Smooth muscle cell of the brain vasculature (primary cell): ENCODE measurements at regions not wholly inside any gene's neighbourhood (a gene's known extent, or its start where the extent isn't known, plus 50 kb on each side); places are given as distances from the start of the nearest gene placed in this dataset.
"Not testable (repeated sequence)": the region's sequence is repeated elsewhere in the genome, so short reads cannot be mapped to it uniquely, and the experiment has no call there.

ENCODE experiments used
- DNase-seq: peaks from one replicate; pipeline ENCODE4 v3.0.0-alpha.2; 2012; ENCODE audit warnings: low read depth, low spot score

GRCh38 chr2:12877761-12878160, 161.0 kb downstream of the TRIB2 start:
- DNase-seq, result no peak

- DNase-seq, result no peak
Measured at GRCh38 chr2:12879649-12880048, 162.9 kb downstream of the TRIB2 start.

- no peak for DNase-seq
Measured at GRCh38 chr2:12881952-12882351, 165.2 kb downstream of the TRIB2 start.

GRCh38 chr2:12882393-12882792, 165.7 kb downstream of the TRIB2 start:
- no peak for DNase-seq

GRCh38 chr2:12883906-12884305, 167.2 kb downstream of the TRIB2 start:
- DNase-seq, result no peak

GRCh38 chr2:12884713-12885282, 168.1 kb downstream of the TRIB2 start:
- DNase-seq, result peak; percentile 41

- DNase-seq, result no peak
Measured at GRCh38 chr2:12890066-12890465, 173.3 kb downstream of the TRIB2 start.

GRCh38 chr2:12890481-12890991, 173.8 kb downstream of the TRIB2 start:
- no peak for DNase-seq

DNA sequence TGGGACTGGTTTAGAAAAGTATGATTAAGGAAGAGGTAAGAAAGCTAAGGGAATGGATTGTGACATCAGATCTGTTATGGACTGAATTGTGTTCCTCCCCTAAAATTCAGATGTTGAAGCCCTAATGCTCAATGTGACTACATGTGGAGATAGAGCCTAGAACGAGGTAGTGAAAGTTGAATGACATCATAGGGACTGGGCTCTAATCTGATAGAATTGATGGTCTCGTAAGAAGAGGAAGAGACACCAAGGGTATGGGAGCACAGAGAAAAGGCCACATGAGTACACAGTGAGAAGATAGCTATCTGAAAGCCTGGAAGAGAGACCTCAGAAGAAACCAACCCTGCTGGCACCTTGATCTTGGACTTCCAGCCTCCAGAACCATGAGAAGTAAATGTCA, 178.3 kb downstream of the TRIB2 start:
- DNase-seq, result no peak

DNA sequence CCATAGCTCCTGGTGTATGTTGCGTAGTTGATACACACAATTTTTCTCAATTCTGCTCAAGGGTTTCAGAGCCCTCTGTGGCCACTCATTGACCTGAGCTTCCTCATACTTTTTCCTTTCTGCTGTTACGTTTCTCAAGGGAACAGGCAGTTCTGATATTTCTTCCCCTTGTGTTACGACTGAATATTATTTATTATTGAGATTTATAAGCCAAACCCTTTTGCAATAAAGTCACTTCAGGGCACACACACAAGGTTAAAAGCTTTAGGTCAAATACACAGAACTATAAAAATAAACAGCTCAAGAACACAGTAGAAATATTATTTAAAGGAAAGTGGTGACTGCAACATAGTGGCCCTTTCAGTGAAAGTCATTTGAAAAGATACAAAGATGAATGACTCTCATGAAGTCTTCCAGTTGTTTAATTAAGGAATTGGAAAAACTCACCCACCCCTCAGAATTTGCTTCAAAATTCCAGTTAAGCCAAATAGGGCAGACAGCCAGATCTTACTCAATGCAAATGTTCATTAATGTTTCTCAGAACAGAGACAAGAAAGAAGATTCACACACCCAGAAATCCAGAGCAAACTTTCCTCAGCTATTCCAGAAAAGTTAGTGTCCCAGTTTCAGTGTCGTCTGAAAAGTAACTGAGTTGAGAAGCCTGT, 179.7 kb downstream of the TRIB2 start:
- no peak for DNase-seq

- no peak for DNase-seq
Measured at GRCh38 chr2:12897181-12897580, 180.4 kb downstream of the TRIB2 start.

- no peak for DNase-seq
Measured at GRCh38 chr2:12903272-12903671, 186.5 kb downstream of the TRIB2 start.

GRCh38 chr2:12910431-12910830, 193.7 kb downstream of the TRIB2 start:
- DNase-seq, result no peak

GRCh38 chr2:12915787-12916186, 199.1 kb downstream of the TRIB2 start:
- DNase-seq, result no peak

GRCh38 chr2:12918138-12918834, 201.6 kb downstream of the TRIB2 start:
- no peak for DNase-seq

DNA sequence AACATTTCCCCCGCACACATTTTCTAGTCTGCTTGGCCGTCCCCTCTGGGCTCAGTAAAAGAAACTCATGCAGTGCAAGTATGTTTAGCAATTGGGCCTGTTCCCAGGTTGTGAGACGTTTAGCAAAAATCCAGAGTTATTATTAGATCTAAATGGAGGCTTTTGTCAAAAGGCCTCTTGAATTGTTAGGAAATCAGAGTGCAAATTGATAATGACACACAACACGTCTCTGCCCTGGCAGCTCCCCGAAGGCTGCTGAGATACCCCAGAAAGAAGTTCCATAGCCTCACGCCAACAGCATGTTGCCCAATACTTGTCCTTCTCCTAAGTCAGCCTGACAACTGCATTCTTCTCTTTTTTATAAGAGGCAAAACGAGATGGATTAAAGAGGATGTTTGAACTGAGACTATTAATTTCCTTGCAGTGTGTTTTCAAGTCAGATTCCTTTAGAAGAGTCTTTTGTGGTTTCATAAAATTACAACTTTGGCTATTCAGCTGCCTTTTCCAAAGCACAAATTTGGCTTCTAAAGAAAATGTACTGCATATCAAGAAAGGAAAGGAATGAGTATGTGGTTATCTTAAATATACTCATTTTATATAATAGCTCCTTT, 202.2 kb downstream of the TRIB2 start:
- no peak for DNase-seq

DNA sequence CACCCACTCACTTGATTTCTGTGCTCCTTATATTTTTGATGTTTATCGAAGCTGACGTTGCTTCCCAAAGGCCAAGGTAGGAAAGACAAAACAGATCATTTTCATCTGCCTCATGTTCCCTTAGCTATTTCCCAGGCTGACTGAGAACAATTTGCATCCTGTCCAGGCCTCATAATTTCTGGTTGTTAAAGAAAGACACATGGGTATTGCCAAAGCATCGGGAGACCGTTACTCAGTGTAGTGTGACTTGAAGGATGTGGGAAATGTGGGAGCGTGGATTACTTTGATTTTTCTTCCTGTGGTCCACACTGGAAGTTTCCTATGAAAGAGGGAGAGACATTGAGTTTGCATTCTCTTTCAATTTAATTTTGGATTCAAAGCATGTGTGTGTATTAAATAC, 204.6 kb downstream of the TRIB2 start:
- DNase-seq, result no peak

DNA sequence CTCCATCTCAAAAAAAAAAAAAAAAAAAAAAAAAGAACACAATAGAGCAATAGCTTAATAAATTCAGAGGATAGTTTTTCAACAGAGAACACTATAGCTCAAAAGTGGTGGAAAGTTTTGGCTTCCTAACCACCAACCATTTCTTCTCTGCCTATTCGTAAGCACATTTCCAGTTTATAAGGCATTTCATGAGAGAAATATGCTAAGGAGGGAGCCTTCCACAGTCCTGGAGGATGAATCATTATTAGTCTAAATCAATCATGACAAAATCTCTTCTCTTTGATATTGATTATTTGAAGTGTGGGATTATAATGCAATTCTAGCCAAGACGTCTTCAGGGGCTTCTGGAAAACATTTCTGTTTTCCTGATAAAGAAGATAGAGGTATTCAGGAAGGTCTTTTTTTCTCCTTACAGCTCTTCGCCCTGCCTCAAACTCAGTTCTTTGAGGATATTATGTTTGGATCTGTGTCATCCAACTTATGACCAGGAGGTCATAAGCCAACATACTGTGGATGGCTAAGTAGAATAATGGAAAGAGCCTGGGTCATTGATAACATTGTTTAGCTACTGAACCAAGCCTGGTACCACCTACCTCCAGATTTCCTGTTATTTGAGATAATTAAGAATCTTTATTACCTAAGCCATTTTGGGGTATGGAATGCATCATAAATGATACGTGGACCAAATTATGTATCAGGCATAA, 207.3 kb downstream of the TRIB2 start:
- no peak for DNase-seq

DNA sequence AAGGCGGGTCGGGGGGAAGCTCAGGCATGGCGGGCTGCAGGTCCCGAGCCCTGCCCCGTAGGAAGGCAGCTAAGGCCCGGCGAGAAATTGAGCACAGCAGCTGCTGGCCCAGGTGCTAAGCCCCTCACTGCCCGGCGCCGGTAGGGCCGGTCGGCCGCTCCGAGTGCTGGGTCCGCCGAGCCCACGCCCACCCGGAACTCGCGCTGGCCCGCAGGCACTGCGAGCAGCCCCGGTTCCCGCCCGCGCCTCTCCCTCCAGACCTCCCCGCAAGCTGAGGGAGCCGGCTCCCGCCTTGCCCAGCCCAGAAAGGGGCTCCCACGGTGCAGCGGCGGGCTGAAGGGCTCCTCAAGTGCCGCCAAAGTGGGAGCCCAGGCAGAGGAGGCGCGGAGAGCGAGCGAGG, 209.9 kb downstream of the TRIB2 start:
- not testable (repeated sequence) for DNase-seq

- DNase-seq, result no peak
Measured at GRCh38 chr2:12928197-12928774, 211.6 kb downstream of the TRIB2 start.

DNA sequence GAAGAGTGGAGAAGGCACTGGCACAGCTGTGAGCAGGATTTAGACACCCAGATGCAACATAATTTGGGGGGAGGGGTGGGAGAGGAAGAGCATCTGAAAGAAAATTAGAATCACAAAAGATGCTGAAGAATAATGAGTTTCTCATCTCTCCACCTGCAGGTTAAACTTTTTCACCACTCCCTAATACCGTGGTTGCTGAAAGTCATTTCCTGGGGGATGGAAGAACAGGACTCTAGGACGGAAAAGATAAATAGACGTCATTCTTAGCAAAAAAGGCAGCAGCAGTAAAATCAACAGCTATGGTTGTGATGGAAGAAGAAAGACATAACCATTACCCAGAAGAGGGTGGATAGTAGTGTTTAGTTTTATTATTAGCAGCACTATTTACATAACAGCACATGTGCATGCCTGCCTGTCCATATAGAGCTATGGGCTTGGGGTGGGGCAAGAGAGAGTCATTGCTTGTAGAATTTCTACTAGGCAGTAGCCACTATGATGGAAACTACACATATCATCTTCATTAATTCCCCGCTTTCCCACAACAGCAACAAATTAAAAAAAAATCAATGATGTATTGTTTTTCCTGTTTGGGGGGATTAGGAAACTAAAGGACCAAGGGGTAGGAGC, 212.2 kb downstream of the TRIB2 start:
- no peak for DNase-seq
